ENCODE measurements at regions not wholly inside any gene's neighbourhood (a gene's known extent, or its start where the extent isn't known, plus 50 kb on each side); places are given as distances from the start of the nearest gene placed in this dataset.

- no peak for ATAC-seq
- TF ChIP-seq OSR1 (CRISPR knock-in tag; IDR thresholded peaks at IDR 0.05), result no peak
- TF ChIP-seq POU6F1 (CRISPR knock-in tag; IDR thresholded peaks at IDR 0.05; ENCODE audit: borderline replicate concordance, low read depth), result no peak
- no peak for TF ChIP-seq ZNF8 (CRISPR knock-in tag; IDR thresholded peaks at IDR 0.05)
- TF ChIP-seq ZNF70 (CRISPR knock-in tag; IDR thresholded peaks at IDR 0.05), result no peak
- no peak for TF ChIP-seq ESRRG (CRISPR knock-in tag; IDR thresholded peaks at IDR 0.05)
- TF ChIP-seq ARNTL (CRISPR knock-in tag; IDR thresholded peaks at IDR 0.05; ENCODE audit: borderline replicate concordance, low read depth), result no peak
- no peak for TF ChIP-seq SNAI2 (CRISPR knock-in tag; IDR thresholded peaks at IDR 0.05)
- no peak for TF ChIP-seq ZNF565 (CRISPR knock-in tag; conservative IDR thresholded peaks at IDR 0.05; ENCODE audit: low read depth)
- TF ChIP-seq PATZ1 (CRISPR knock-in tag; IDR thresholded peaks at IDR 0.05; ENCODE audit: borderline replicate concordance), result no peak
- TF ChIP-seq ISL1 (CRISPR knock-in tag; IDR thresholded peaks at IDR 0.05), result no peak
These were observed 1056.0 kb downstream of the TBC1D22A start for GRCh38 chr22:47818496-47818895.

- no peak for ATAC-seq
- TF ChIP-seq ZNF70 (CRISPR knock-in tag; IDR thresholded peaks at IDR 0.05) (no peak), ZFP30 (CRISPR knock-in tag; IDR thresholded peaks at IDR 0.05) (no peak), TSHZ2 (CRISPR knock-in tag; IDR thresholded peaks at IDR 0.05) (no peak)
These were observed 1054.9 kb downstream of the TBC1D22A start for GRCh38 chr22:47817380-47817779.

GRCh38 chr22:47816863-47817210 lies 1054.4 kb downstream of the TBC1D22A start:
- no peak for TF ChIP-seq POU6F1 (CRISPR knock-in tag; IDR thresholded peaks at IDR 0.05; ENCODE audit: borderline replicate concordance, low read depth)
- ATAC-seq, result no peak

GRCh38 chr22:47816121-47816862 lies 1053.8 kb downstream of the TBC1D22A start:
- TF ChIP-seq ZNF8 (CRISPR knock-in tag; IDR thresholded peaks at IDR 0.05) (no peak), CREB5 (CRISPR knock-in tag; IDR thresholded peaks at IDR 0.05; ENCODE audit: low read depth) (no peak), ARNTL (CRISPR knock-in tag; IDR thresholded peaks at IDR 0.05; ENCODE audit: borderline replicate concordance, low read depth) (no peak), SNAI2 (CRISPR knock-in tag; IDR thresholded peaks at IDR 0.05) (no peak), CSRNP3 (CRISPR knock-in tag; IDR thresholded peaks at IDR 0.05) (no peak), ZC3H10 (CRISPR knock-in tag; IDR thresholded peaks at IDR 0.05) (no peak), ZNF565 (CRISPR knock-in tag; conservative IDR thresholded peaks at IDR 0.05; ENCODE audit: low read depth) (no peak), ZFP30 (CRISPR knock-in tag; IDR thresholded peaks at IDR 0.05) (no peak), ZFP3 (CRISPR knock-in tag; IDR thresholded peaks at IDR 0.05) (no peak), GLIS3 (CRISPR knock-in tag; IDR thresholded peaks at IDR 0.05) (no peak)
- no peak for ATAC-seq

Measured in SK-N-SH treated with all-trans-retinoic acid at 6 μM for 48 hours (cell line).